ENCODE measurements at regions not wholly inside any gene's neighbourhood (a gene's known extent, or its start where the extent isn't known, plus 50 kb on each side); places are given as distances from the start of the nearest gene placed in this dataset.
"Not testable (repeated sequence)": the region's sequence is repeated elsewhere in the genome, so short reads cannot be mapped to it uniquely, and the experiment has no call there.

DNA sequence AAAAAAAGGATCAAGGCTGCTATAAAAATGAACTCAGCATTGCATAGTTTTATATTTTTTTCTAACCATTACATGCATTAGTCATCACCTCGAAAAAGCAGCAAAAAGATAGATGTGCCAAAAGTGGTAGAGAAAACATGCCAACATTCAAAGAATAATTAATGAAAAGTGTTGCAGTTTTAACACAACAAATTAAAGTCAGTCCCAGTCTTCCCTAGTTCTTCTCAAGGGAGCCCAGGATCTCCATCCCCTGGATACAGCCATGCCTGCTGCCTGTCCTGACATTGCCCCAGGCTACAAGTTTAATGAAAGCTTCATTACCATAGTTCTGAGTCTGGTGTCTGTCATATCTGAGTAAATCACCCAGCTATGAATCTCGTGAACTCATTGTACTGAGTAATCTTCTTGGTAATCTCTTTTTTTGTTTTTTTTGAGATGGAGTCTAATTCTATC is 116.6 kb upstream of the KLF12 start:
- no peak for DNase-seq (ENCODE audit: low spot score)

DNA sequence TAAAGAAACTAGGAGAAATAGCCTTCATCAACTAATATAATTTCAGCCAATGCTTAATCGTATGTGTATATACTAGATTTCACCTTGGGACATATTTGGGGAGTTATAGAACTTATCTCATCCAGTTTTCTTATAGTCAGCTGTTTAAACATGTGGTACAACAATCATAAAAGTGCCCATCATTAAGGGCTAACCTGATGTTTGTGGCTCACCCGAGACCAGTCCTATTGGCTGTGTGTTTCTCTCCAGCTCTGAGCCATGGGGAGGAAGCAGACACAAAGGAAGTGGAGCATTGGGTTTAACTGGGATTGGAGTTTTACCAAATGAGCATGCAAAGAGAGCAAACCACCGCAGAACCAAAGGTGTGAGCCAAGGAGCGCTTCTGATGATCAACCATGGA is 114.3 kb upstream of the KLF12 start:
- DNase-seq (ENCODE audit: low spot score) = no peak

DNA sequence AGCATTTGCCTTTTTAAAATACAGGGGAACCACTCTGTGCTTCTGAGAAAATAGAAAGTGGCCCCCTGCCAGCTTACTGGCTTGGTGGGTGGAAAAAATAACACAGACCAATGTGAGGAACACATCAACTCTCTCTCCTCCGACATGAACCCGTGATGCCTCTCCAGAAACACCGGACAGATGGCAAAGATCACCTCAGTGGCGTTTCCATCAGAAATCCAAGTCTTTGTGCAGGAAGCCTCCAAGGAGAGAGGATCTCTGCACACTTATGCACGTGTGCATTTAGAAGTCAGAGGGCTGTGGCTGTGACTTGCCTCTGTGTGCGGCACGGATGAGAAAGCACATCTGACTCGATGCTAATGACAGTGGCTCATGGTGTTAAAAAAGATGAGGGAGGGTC is 112.3 kb upstream of the KLF12 start:
- no peak for DNase-seq (ENCODE audit: low spot score)

DNA sequence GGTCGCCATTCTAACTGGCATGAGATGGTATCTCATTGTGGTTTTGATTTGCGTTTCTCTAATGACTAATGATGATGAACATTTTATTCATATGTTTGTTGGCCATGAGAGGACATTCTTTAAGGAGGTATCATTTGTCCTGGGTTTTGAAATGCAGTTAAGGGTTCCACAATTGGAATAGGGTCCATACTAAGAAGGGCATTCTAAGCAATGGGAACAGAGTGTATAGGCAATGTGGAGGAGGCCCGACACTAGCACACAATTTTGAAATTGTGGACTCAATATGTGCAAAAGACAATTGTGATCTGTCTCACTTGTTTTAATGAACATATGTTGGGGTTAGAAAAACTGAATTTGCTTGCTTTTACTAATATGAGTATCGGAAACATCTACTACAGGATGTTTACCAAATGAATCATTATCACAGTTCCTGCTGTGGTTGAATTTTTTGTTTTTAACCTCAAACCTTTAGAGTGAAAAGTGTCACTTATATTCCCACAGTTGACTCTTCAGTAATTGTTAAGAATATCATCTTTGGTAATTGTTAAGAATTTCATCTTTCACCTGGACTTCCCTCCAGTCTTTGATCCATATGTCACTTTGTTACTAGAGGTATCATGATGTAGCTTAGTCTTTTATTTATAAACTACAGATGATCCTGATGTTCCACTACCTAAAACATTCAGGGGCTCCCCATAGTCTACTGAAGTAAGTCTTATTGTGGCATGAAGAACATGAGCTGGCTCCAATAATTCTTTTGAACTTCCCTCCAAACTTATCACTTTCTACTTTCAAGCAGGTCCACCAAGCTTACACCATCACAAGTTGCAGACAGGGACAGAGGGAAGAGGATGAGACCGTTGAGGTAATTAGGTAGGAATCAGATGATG is 109.7 kb upstream of the KLF12 start:
- no peak for DNase-seq (ENCODE audit: low spot score)

DNA sequence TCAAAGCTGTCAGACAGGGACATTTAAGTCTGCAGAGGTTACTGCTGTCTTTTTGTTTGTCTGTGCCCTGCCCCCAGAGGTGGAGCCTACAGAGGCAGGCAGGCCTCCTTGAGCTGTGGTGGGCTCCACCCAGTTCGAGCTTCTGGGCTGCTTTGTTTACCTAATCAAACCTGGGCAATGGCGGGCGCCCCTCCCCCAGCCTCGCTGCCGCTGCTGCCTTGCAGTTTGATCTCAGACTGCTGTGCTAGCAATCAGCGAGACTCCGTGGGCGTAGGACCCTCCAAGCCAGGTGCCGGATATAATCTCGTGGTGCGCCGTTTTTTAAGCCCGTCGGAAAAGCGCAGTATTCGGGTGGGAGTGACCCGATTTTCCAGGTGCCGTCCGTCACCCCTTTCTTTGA is 107.1 kb upstream of the KLF12 start:
- DNase-seq (ENCODE audit: low spot score) = not testable (repeated sequence)

DNA sequence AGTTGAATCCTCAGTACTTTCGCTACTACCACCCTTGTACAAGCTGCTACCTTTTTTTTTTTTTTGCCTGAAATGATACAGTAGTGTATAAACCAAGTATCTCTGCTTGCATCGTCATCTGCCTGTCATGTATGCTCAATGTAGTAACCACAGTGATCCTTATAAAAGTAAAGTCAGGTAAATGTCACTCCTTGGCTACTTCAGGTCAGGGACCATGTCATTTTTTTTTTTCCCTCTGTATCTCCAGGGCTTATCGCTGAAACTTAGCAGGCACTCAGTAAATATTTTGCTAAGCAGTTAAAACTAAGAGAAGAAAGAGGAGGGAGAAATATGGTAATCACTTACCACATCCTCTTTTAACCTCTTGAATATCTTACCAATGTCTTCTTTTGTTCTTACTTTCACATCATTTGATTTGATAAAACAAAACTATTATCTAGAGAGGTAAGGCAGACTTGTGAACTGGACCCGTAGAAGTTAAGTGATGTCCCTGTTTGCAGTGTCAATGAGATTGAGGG is 96.8 kb upstream of the KLF12 start:
- DNase-seq (ENCODE audit: low spot score) = no peak

DNA sequence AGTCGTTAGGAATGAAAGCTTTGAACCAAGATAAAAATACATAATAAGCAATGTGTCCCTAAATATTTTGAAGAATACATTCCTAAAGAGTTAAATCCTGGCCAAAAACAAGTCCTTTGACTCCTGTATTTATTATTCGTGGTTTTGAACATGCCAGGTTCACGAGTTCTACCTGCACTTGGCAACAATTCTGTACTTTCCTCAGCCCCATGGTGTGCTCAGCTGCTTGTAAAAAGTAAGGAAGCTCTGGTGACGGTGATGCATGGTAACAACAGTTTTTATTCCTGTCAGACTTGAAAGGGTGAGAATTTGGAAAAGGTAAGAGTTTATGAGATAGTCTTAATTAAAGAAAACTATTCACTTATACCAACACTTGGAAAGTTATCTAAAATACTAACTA is 95.0 kb upstream of the KLF12 start:
- DNase-seq (ENCODE audit: low spot score) = no peak

DNA sequence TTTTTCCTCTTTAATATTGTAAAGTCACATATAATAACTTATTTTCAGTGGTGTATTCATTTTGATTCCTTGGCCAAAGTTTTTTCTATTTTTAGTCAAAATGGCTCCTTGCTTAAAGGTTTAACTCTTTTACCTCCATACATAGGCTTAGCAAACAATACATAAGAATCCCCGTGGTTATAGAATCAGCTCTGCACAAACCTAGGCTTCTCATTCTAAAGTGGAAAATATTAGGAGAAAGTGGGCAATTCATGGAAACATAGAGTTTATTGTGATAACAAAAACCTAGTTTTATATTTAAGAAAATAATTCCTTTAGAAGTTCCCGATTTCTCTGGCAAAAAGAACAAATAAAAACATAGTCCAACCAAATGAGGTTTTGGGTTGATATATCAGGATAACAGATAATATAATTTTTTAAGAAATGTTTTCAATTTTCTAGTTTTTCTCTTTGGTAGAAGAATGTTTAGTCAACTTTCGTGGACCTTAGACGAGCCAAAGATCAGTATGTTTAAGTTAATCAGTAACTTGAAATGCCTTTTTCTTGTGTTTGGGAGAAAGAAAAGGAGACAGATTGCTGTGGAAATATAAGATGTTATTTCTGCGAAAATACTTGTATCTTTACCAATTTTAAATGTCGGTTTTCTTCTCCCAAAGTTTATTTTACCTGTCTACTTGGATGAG is 93.4 kb upstream of the KLF12 start:
- DNase-seq (ENCODE audit: low spot score) = no peak

DNA sequence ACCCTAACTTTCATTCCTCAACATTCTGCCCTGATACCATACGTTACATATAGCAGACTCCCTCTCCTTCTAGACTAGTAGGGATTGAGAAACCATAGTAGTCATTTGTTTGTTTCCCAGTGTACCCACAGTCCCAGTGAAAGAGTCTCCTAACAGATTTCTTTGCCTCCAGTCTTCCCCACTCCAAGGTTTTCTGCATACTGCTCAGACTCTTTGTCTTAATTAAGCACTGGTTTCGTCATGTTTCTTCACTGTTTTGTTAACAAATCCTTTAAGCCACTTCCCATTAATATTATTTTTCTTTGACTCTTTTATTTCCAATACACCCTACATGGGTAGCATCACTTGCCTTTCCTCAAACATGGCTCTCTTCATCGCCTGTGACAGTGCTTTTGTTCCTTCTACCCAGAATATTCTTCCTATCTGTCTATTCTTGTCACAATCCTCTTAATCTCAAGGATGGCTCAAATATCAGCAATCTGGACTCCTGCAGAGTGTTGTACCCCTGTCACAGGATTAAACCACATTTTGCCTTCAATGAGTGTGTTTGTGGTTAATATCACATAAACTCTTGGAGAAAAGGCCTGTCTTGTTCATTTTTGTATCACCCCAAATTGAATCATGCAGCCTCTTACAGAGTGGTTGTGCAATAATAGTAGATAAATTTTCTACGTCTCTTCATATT is 92.7 kb upstream of the KLF12 start:
- DNase-seq (ENCODE audit: low spot score) = no peak

DNA sequence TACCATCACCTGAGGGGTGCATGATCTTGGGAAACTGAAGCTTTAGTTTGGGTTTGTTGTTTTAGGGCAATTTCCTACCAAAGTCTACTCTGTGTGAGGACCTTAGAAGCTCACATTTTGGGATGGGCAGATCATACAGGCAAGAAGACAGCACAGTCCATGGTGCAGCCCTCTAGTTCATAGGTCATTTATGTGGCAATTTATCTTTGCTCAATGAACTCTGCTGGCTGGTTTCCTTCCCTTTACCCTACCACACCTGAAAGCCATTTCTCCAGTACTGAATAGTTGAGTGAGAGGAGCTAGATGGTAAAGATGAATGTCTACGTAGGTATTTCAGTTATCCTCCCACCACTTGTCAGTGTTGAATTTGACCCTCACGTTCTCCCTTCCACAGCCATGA is 87.5 kb upstream of the KLF12 start:
- no peak for DNase-seq (ENCODE audit: low spot score)

DNA sequence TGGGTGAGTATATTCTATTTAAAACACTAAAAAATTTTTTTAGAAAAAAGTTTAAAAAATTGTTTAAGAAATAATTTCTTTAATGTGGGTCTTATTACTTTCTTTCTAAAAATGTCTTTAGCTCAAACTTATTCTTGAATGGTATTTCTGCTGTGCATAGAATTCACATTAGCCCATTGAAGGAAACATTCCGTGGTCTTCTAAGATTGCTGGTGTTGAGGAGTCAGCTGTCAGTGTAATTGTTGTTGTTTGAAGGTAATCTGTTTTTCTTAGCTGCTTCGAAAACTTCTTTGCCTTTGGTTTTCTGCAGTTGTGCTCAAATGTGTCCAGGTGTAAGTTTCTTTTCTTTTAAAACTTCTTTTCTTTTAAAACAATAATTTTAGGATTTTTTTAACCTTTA is 85.4 kb upstream of the KLF12 start:
- no peak for DNase-seq (ENCODE audit: low spot score)

DNA sequence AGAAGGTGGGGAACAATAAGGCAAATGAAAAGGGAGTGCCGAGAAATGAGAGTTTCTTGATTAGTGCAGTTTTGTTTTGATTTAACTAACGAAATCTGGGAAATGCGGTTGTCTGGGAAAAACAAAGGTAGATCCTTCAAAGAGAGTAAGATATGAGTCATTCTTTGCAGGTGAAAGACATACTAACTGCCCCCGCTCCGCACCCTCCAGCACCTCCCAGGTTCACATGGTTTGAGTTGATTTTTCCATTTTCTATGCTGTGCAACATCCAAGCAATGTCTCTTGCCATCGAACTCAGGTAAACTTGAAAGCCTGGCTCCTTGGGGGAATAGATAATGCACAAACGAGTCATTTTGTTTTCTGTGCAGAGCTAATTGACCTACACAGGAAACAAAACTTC is 84.1 kb upstream of the KLF12 start:
- DNase-seq (ENCODE audit: low spot score) = no peak

DNA sequence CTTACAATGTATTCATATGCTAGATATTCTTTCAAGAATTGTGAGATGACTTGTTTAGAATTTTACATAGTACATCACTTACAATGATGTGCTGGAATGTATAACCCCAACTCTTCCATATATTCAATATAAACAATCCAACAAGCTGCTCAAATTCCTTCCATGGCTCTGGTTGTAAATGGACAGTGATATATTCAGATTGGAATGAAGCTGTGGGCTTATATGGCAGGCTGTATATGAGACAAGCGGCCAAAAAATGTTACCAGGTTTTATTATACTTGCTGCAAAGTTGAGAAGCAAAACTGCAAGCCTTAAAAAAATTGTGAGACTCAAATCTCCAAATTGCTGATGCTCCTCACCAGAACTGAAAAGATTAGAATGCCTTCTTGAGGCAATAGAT is 83.6 kb upstream of the KLF12 start:
- no peak for DNase-seq (ENCODE audit: low spot score)

DNA sequence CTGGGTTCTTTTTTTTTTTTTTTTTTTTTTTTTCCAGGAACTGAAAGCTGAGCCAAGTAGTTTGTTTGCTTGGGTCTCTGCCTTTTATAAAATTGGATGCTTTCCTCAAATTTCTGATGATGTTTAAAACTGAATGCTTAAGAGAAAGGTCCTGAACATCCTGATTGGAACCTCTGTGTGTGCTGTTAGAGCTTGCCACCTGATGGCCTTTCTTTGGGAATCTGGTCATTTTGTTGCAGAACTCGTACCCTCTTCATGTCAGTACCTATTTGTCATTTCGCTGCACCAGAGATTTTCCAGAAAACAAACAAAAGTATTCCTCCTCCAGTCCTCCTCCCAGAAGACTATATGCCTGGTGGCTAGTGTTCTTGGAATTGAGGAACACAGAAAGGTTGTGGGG is 81.2 kb upstream of the KLF12 start:
- no peak for DNase-seq (ENCODE audit: low spot score)

DNA sequence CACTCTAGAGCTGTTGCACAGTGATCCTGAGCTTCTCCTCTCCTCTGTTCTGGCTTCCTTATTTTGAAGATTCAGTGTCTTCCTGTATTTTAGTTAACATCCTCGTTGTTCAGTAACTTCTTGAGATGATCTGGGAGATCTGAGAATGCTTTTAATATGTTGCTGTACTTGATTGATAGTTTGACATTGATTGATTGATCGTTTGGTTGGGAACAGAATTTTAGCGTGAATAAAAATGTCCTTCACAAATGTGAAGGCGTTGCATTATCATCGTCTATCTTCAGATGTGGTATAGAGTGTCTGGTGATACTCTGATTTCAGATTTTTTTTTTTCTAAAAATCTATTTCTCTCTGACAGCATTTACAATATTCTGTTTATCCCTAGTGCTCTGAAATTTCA is 80.1 kb upstream of the KLF12 start:
- no peak for DNase-seq (ENCODE audit: low spot score)

DNA sequence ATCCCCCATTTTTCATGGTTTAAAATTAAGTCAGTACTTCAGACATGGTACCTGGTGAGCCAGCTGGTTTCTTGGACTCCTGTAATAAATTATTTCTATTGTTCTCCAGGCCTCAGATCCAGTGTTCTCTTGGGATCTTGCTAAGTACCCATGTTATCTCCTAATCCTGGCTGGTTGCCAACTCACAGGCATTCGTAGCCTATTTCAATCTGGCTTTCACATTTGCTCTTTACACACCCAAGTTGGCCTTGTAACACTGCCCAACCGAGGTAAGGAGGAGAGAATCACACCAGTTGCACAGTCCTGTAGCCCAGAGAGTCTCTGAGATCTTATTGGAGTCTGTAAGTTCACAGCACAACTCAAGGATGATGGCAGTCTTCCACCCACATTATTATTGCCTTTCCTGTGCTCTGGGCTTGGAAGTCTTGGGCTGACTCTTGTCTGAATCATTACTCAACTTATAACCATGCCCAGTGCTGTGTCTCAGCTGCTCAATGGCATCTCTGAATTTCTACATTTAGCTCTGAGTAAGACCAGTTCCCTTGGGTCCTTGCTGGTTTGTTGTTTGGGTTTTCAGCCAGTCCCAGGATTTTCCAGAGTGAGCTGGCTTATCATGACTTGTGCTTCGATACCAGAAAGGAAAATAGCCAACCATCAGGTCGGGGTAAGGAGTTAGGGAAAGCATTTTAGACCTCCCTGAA is 76.6 kb upstream of the KLF12 start:
- DNase-seq (ENCODE audit: low spot score) = peak; percentile 53

DNA sequence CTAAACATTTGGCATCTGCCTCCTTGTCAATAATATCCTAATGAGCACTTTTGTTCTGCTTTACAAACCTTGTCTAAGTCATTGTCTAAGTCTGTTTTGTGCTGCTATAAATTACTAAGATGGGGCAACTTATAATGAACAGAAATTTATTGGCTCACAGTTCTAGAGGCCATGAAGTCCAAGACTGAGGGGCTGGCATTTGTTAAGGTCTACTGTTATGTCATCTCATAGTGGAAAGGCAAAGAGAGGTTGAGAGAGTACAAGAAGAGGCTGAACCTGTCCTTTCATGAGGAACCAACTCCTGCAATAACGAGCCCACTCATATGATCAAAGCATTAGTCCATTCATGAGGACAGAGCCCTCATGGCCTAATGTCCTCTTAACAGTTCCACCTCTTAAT is 72.7 kb upstream of the KLF12 start:
- DNase-seq (ENCODE audit: low spot score) = no peak

DNA sequence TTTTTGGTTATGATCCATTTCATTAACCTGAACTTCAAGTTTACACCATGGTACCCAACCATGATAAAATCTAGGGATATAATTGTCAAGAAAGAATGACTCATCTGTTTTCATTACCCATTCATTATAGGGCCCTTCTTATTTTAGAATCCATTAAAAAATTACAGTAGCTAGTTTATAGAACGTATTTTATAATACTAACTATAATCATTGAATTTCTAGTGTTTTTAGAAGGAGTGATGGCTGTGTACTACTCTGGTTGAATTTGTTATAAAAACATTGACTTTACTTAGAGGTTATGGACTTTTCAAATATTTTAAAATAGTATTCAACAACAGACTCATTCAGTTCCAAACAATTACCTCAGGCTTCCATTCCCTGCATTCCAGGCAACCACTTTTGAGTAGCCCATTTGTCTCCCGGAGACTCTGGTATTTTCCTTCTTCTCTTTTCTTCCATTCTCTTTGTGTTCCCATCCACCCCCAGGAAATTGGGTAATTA is 71.9 kb upstream of the KLF12 start:
- DNase-seq (ENCODE audit: low spot score) = peak; percentile 24

DNA sequence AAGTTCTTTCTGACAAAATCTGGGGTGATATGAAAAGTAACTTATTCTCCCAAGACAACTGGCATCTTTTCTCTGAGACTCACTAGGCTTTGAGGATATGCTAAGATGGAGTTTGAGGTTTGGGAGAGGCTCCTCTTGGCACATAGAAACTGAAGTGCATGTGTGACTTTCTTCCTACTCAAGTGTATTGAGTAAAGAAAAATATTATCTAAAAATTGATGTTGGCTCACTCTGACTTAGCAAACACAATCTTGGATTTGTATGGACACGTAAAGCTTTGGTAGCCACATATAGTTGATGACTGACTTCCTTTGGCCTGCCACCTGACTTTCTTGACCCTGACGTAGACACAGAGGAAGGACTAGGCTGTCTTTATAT is 71.1 kb upstream of the KLF12 start:
- DNase-seq (ENCODE audit: low spot score) = no peak

DNA sequence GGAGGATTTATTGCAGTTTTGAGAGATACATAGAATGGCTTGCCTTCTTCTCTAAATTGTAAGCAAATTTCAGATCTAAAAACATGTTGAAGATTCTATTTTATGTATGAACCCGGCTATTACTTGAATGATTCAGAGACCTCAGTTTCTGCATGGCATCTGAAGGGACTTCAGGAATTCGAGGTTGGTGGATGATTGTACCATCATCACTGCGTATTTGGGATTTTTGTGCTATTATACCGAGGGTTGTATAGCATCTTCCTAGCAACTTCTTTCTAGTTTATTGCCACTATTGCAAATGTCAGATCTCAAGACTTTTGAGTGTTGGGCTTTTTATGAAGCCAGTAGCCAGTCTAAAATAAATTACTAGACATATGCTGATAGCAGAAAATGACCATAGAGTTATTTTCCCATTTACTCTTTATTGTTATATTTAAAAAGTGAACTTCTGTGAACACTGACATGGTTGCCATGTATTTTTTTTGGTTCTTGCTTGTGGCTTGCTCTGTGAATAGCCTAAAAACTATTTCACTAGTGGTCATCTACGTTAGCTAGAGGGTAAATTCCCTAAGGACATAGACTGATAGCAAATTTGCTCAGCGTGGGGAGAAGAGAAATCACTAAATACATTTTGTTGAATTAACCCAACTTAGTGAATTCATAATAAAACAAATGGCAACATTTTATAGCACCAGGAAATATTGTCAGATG is 70.6 kb upstream of the KLF12 start:
- no peak for DNase-seq (ENCODE audit: low spot score)

DNA sequence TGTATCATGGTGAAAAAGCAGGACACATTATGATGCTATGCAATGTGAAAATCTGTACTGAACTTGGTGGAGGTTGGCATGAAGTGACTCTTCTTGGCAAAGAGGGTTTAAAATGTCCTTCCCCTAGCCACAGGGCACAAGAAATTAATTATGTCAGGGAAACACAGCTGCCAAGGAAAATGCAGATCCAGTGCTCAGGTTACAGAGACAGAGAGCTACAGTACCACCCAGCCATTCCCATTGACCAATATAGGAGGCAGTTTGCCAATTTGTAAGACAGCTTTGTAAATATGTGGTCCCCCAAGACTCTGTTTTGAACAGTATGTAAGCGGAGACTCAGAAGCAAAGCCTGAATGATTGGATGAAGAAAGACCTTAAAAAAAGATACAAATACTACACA is 69.4 kb upstream of the KLF12 start:
- DNase-seq (ENCODE audit: low spot score) = no peak

Measured in HT-29 (cell line).